ENCODE measurements at regions not wholly inside any gene's neighbourhood (a gene's known extent, or its start where the extent isn't known, plus 50 kb on each side); places are given as distances from the start of the nearest gene placed in this dataset.

- DNase-seq (ENCODE audit: low spot score) = no peak
- no peak for TF ChIP-seq CTCF (IDR thresholded peaks at IDR 0.05; ENCODE audit: borderline replicate concordance, control extremely low read depth, extremely low read depth, insufficient read depth, missing control alignments)
- in situ Hi-C loops (cut with MboI; ENCODE audit: low sequenced_read_pairs, unreplicated experiment) = no loop called here
These were observed 201.2 kb upstream of the ZMIZ1 start for GRCh38 chr10:78867555-78867939.

- no peak for DNase-seq (ENCODE audit: low spot score)
- in situ Hi-C loops (cut with MboI; ENCODE audit: low sequenced_read_pairs, unreplicated experiment) = no loop called here
- no peak for TF ChIP-seq CTCF (IDR thresholded peaks at IDR 0.05; ENCODE audit: borderline replicate concordance, control extremely low read depth, extremely low read depth, insufficient read depth, missing control alignments)
These were observed 200.7 kb upstream of the ZMIZ1 start for GRCh38 chr10:78868048-78868447.

- in situ Hi-C loops (cut with MboI; ENCODE audit: low sequenced_read_pairs, unreplicated experiment) = no loop called here
- no peak for TF ChIP-seq CTCF (IDR thresholded peaks at IDR 0.05; ENCODE audit: borderline replicate concordance, control extremely low read depth, extremely low read depth, insufficient read depth, missing control alignments)
- DNase-seq (ENCODE audit: low spot score) = no peak
These were observed 200.3 kb upstream of the ZMIZ1 start for GRCh38 chr10:78868456-78868855.

GRCh38 chr10:78868861-78869260 lies 199.9 kb upstream of the ZMIZ1 start:
- no peak for TF ChIP-seq CTCF (IDR thresholded peaks at IDR 0.05; ENCODE audit: borderline replicate concordance, control extremely low read depth, extremely low read depth, insufficient read depth, missing control alignments)
- DNase-seq (ENCODE audit: low spot score) = no peak
- in situ Hi-C loops (cut with MboI; ENCODE audit: low sequenced_read_pairs, unreplicated experiment) = no loop called here

GRCh38 chr10:78869508-78870454 lies 199.0 kb upstream of the ZMIZ1 start:
- in situ Hi-C loops (cut with MboI; ENCODE audit: low sequenced_read_pairs, unreplicated experiment) = no loop called here
- DNase-seq (ENCODE audit: low spot score) = no peak
- TF ChIP-seq CTCF (IDR thresholded peaks at IDR 0.05; ENCODE audit: borderline replicate concordance, control extremely low read depth, extremely low read depth, insufficient read depth, missing control alignments) = no peak

GRCh38 chr10:78870458-78870857 lies 198.3 kb upstream of the ZMIZ1 start:
- in situ Hi-C loops (cut with MboI; ENCODE audit: low sequenced_read_pairs, unreplicated experiment) = no loop called here
- DNase-seq (ENCODE audit: low spot score) = no peak
- no peak for TF ChIP-seq CTCF (IDR thresholded peaks at IDR 0.05; ENCODE audit: borderline replicate concordance, control extremely low read depth, extremely low read depth, insufficient read depth, missing control alignments)

All from GM13976 (cell line).